K562 (cell line): ENCODE measurements at regions not wholly inside any gene's neighbourhood (a gene's known extent, or its start where the extent isn't known, plus 50 kb on each side); places are given as distances from the start of the nearest gene placed in this dataset.

ENCODE experiments used
- KAT2B ChIP-seq: IDR thresholded peaks from one replicate; pipeline ENCODE4 v1.6.1; 2012; ENCODE audit warnings: low read depth, mild to moderate bottlenecking, control low read depth, inconsistent platforms, low read length, moderate library complexity
- NFYB ChIP-seq: IDR thresholded peaks from 2 replicates; pipeline ENCODE4 v1.6.1; 2011; ENCODE audit warnings: mild to moderate bottlenecking, moderate library complexity; ENCODE audit not compliant: insufficient read length; ENCODE audit errors: extremely low read depth
- PHF20 ChIP-seq: fragments of 450-650 bp; IDR thresholded peaks from 2 replicates; pipeline ENCODE4 v1.6.1; 2018; ENCODE audit not compliant: partially characterized antibody
- POLR2A ChIP-seq: fragments of 450-650 bp; conservative IDR thresholded peaks from 2 replicates; pipeline ENCODE4 v1.6.1; 2016
- POLR2AphosphoS5 ChIP-seq: IDR thresholded peaks from 2 replicates; pipeline ENCODE4 v1.6.1; 2011; ENCODE audit warnings: mild to moderate bottlenecking, low read depth, low read length, moderate library complexity; ENCODE audit not compliant: control insufficient read depth, insufficient read depth
- RB1 ChIP-seq: fragments of 450-650 bp; IDR thresholded peaks from 2 replicates; pipeline ENCODE4 v1.6.1; 2017; ENCODE audit warnings: low read depth, mild to moderate bottlenecking
- SIN3A ChIP-seq, 2 experiments: fragments of 150-350 bp in 1 of 2; IDR thresholded peaks; 2 replicates each; pipeline ENCODE4 v1.6.1; 2011 to 2016; ENCODE audit warnings: borderline replicate concordance in 2 of 2, low read depth in 2 of 2, low read length in 2 of 2, mild to moderate bottlenecking in 2 of 2, moderate library complexity in 2 of 2; ENCODE audit not compliant: control insufficient read depth in 1 of 2
- SREBF2 ChIP-seq: sonication (generic); formaldehyde crosslinking; IDR thresholded peaks from 2 replicates; pipeline ENCODE4 v1.4.0; 2020; ENCODE audit warnings: mild to moderate bottlenecking, missing genetic modification reagents
- ZC3H11A ChIP-seq: IDR thresholded peaks from 2 replicates; pipeline ENCODE4 v1.6.1; 2012; ENCODE audit warnings: low read depth, low read length, improper control_type of control experiment
- ZNF584 ChIP-seq: fragments of 200-800 bp; sonication (Bioruptor generic); IDR thresholded peaks from 2 replicates; pipeline ENCODE4 v1.6.1; 2016; ENCODE audit warnings: low read depth, mild to moderate bottlenecking, missing genetic modification characterization, missing compliant biosample characterization
- ZNF75A ChIP-seq: fragments of 450-650 bp; formaldehyde crosslinking; IDR thresholded peaks from 2 replicates; pipeline ENCODE4 v1.4.0; 2020; ENCODE audit warnings: mild to moderate bottlenecking
- TF ChIP-seq, protein P1 (sequence below), 3 experiments: IDR thresholded peaks in 2 of 3; conservative IDR thresholded peaks in 1 of 3; 2 replicates each; pipeline ENCODE4 v1.5.1; 2011 to 2012; ENCODE audit warnings: low read length in 3 of 3, mild to moderate bottlenecking in 3 of 3, control low read depth in 2 of 3, improper control_type of control experiment in 1 of 3, inconsistent platforms in 1 of 3, low read depth in 1 of 3, mixed read lengths in 1 of 3, moderate library complexity in 1 of 3; ENCODE audit not compliant: insufficient read depth in 2 of 3

- no peak for TF ChIP-seq ZC3H11A
- TF ChIP-seq, protein P1, sequence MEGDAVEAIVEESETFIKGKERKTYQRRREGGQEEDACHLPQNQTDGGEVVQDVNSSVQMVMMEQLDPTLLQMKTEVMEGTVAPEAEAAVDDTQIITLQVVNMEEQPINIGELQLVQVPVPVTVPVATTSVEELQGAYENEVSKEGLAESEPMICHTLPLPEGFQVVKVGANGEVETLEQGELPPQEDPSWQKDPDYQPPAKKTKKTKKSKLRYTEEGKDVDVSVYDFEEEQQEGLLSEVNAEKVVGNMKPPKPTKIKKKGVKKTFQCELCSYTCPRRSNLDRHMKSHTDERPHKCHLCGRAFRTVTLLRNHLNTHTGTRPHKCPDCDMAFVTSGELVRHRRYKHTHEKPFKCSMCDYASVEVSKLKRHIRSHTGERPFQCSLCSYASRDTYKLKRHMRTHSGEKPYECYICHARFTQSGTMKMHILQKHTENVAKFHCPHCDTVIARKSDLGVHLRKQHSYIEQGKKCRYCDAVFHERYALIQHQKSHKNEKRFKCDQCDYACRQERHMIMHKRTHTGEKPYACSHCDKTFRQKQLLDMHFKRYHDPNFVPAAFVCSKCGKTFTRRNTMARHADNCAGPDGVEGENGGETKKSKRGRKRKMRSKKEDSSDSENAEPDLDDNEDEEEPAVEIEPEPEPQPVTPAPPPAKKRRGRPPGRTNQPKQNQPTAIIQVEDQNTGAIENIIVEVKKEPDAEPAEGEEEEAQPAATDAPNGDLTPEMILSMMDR (IDR thresholded peaks at IDR 0.05 in 2 of 3, conservative IDR thresholded peaks at IDR 0.05 in 1 of 3; ENCODE audit: insufficient read depth in 2 of 3, low read depth in 1 of 3, low read length in 3 of 3) = no peak
- no peak for TF ChIP-seq SREBF2 (CRISPR knock-in tag)
- TF ChIP-seq PHF20 = no peak
- TF ChIP-seq KAT2B = no peak
- TF ChIP-seq POLR2AphosphoS5 = no peak
- TF ChIP-seq NFYB = no peak
- TF ChIP-seq RB1 = no peak
- TF ChIP-seq ZNF584 (CRISPR knock-in tag) = no peak
- no peak for TF ChIP-seq SIN3A (IDR thresholded peaks at IDR 0.05; ENCODE audit: borderline replicate concordance in 2 of 2, control insufficient read depth in 1 of 2, low read depth in 2 of 2, low read length in 2 of 2)
- TF ChIP-seq ZNF75A = no peak
- no peak for TF ChIP-seq POLR2A
These were observed 81.0 kb downstream of the ERMARD start for GRCh38 chr6:169832247-169832948.
